ENCODE measurements at regions not wholly inside any gene's neighbourhood (a gene's known extent, or its start where the extent isn't known, plus 50 kb on each side); places are given as distances from the start of the nearest gene placed in this dataset.

DNA sequence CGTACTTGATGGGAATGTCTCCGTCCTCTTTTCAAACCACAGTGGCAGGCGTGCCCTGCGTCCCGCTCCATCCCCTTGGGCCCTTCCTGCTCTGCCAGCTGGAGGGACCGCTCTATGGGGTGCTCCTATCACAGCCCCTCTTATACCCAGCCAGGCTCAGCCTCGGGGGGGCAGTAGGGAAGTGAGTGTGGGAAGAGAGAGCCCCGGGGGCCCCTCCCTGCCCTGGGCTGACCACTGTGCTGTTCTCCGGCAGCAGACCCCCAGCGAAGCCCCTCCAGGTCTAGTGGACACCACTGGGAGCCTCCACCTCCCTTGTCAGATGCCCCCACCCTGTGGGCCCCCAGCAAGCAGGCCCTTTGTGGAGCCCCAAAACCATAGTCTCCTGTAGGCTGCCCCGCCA, 572.5 kb downstream of the BRD1 start:
- CTCF ChIA-PET, result no interaction called here
- peaks cover 28% of the 10 kb centered on the region for H3K27me3 ChIP-seq (ENCODE audit: insufficient read depth, low read length)

More for the DNA sequence above, 572.5 kb downstream of the BRD1 start:
- no peaks in the 10 kb centered on the region for H3K79me2 ChIP-seq (ENCODE audit: insufficient read depth, low read length)
- RAD21 ChIA-PET (ENCODE audit: low non-redundant PET in 1 of 2, low total read pairs in 2 of 2, uncharacterized antibody in 2 of 2, unreplicated experiment in 2 of 2), result no interaction called here
- no peak overlapping the region for H3K4me2 ChIP-seq (ENCODE audit: low read length)
- H3K4me1 ChIP-seq (ENCODE audit: control insufficient read depth in 1 of 2, insufficient read depth in 2 of 2, low read length in 2 of 2), result peaks cover 2 to 9% of the 10 kb centered on the region in 2 experiments; a peak in 1 of 4 replicates
- intact Hi-C loops (cut with micrococcal nuclease), result no loop called here
- H3K9me2 ChIP-seq (ENCODE audit: insufficient read depth), result no peaks in the 10 kb centered on the region
- H2AFZ ChIP-seq (ENCODE audit: low read depth, low read length, poor library complexity, severe bottlenecking), result no peak overlapping the region
- no peak overlapping the region for H3K9ac ChIP-seq (ENCODE audit: low read length)
- ATAC-seq, result no peak
- BruUV-seq (replicated peaks), result no TSS peak
- DNase-seq (ENCODE audit: low read depth, low spot score), result no peak
- TF ChIP-seq JUND (IDR thresholded peaks at IDR 0.05) (no peak), SP1 (IDR thresholded peaks at IDR 0.05; ENCODE audit: low read depth) (no peak), EGR1 (IDR thresholded peaks at IDR 0.05; ENCODE audit: low read depth) (no peak), SIN3A (IDR thresholded peaks at IDR 0.05; ENCODE audit: low read depth) (no peak), ZFX (IDR thresholded peaks at IDR 0.05) (no peak), POLR2AphosphoS5 (IDR thresholded peaks at IDR 0.05; ENCODE audit: low read depth, low read length) (no peak), TCF7L2 (IDR thresholded peaks at IDR 0.05; ENCODE audit: borderline replicate concordance, extremely low read depth, insufficient read depth, insufficient read length) (no peak), POLR2A (IDR thresholded peaks at IDR 0.05; ENCODE audit: borderline replicate concordance, extremely low read depth, insufficient read depth, insufficient read length) (no peak), YY1 (IDR thresholded peaks at IDR 0.05; ENCODE audit: extremely low read depth, insufficient replicate concordance, low read depth, low read length) (no peak)
- TF ChIP-seq, protein P1, sequence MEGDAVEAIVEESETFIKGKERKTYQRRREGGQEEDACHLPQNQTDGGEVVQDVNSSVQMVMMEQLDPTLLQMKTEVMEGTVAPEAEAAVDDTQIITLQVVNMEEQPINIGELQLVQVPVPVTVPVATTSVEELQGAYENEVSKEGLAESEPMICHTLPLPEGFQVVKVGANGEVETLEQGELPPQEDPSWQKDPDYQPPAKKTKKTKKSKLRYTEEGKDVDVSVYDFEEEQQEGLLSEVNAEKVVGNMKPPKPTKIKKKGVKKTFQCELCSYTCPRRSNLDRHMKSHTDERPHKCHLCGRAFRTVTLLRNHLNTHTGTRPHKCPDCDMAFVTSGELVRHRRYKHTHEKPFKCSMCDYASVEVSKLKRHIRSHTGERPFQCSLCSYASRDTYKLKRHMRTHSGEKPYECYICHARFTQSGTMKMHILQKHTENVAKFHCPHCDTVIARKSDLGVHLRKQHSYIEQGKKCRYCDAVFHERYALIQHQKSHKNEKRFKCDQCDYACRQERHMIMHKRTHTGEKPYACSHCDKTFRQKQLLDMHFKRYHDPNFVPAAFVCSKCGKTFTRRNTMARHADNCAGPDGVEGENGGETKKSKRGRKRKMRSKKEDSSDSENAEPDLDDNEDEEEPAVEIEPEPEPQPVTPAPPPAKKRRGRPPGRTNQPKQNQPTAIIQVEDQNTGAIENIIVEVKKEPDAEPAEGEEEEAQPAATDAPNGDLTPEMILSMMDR (IDR thresholded peaks at IDR 0.05 in 2 of 3, conservative IDR thresholded peaks at IDR 0.05 in 1 of 3; ENCODE audit: borderline replicate concordance in 1 of 3, insufficient read depth in 1 of 3, low read depth in 2 of 3, low read length in 2 of 3), result no peak
- TF ChIP-seq, protein P2, sequence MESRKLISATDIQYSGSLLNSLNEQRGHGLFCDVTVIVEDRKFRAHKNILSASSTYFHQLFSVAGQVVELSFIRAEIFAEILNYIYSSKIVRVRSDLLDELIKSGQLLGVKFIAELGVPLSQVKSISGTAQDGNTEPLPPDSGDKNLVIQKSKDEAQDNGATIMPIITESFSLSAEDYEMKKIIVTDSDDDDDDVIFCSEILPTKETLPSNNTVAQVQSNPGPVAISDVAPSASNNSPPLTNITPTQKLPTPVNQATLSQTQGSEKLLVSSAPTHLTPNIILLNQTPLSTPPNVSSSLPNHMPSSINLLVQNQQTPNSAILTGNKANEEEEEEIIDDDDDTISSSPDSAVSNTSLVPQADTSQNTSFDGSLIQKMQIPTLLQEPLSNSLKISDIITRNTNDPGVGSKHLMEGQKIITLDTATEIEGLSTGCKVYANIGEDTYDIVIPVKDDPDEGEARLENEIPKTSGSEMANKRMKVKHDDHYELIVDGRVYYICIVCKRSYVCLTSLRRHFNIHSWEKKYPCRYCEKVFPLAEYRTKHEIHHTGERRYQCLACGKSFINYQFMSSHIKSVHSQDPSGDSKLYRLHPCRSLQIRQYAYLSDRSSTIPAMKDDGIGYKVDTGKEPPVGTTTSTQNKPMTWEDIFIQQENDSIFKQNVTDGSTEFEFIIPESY (IDR thresholded peaks at IDR 0.05; ENCODE audit: extremely low read depth, insufficient replicate concordance, low read length), result no peak
- TF ChIP-seq, protein P3, sequence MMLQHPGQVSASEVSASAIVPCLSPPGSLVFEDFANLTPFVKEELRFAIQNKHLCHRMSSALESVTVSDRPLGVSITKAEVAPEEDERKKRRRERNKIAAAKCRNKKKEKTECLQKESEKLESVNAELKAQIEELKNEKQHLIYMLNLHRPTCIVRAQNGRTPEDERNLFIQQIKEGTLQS (IDR thresholded peaks at IDR 0.05), result no peak
- TF ChIP-seq, protein P4, sequence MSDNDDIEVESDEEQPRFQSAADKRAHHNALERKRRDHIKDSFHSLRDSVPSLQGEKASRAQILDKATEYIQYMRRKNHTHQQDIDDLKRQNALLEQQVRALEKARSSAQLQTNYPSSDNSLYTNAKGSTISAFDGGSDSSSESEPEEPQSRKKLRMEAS (IDR thresholded peaks at IDR 0.05), result no peak
- no peaks in the 10 kb centered on the region for H3K9me3 ChIP-seq (ENCODE audit: control insufficient read depth in 1 of 2, insufficient read depth in 1 of 2, low read depth in 1 of 2, low read length in 2 of 2)
- H3K4me3 ChIP-seq (replicated peaks in 1 of 2; ENCODE audit: low read depth in 1 of 2, low read length in 2 of 2), result no peak overlapping the region
- no peak overlapping the region for H3K27ac ChIP-seq (ENCODE audit: low read depth, low read length)
- no peaks in the 10 kb centered on the region for H4K20me1 ChIP-seq (ENCODE audit: insufficient read depth)
- POLR2A ChIA-PET, result no interaction called here
- H3K36me3 ChIP-seq (ENCODE audit: control insufficient read depth in 1 of 2, insufficient read depth in 2 of 2, low read length in 2 of 2), result no peaks in the 10 kb centered on the region
